Activated T-cell treated with anti-CD3 and anti-CD28 coated beads for 4 hours (primary cell): ENCODE measurements at regions not wholly inside any gene's neighbourhood (a gene's known extent, or its start where the extent isn't known, plus 50 kb on each side); places are given as distances from the start of the nearest gene placed in this dataset.
"Not testable (repeated sequence)": the region's sequence is repeated elsewhere in the genome, so short reads cannot be mapped to it uniquely, and the experiment has no call there.

Experiments
- DNase-seq: peaks from one replicate; pipeline ENCODE4 v3.0.0-alpha.2; 2020

GRCh38 chr12:68984796-68985573 lies 52.0 kb upstream of the CPM start:
- no peak for DNase-seq

DNA sequence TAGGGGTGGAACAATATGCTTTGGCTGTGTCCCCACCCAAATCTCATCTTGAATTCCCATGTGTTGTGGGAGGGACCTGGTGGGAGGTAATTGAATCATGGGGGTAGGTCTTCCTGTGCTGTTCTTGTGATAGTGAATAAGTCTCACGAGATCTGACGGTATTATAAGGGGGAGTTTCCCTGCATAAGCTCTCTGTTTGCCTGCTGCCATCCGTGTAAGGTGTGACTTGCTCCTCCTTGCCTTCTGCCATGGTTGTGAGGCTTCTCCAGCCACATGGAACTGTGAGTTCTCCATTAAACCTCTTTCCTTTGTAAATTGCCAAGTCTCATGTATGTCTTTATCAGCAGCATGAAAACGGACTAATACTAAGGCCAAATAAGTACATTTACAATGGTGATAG lies 64.6 kb upstream of the CPM start:
- DNase-seq = not testable (repeated sequence)

GRCh38 chr12:68998041-68998440 lies 65.1 kb upstream of the CPM start:
- no peak for DNase-seq

- no peak for DNase-seq
Measured at GRCh38 chr12:69000074-69000473, 67.1 kb upstream of the CPM start.

DNA sequence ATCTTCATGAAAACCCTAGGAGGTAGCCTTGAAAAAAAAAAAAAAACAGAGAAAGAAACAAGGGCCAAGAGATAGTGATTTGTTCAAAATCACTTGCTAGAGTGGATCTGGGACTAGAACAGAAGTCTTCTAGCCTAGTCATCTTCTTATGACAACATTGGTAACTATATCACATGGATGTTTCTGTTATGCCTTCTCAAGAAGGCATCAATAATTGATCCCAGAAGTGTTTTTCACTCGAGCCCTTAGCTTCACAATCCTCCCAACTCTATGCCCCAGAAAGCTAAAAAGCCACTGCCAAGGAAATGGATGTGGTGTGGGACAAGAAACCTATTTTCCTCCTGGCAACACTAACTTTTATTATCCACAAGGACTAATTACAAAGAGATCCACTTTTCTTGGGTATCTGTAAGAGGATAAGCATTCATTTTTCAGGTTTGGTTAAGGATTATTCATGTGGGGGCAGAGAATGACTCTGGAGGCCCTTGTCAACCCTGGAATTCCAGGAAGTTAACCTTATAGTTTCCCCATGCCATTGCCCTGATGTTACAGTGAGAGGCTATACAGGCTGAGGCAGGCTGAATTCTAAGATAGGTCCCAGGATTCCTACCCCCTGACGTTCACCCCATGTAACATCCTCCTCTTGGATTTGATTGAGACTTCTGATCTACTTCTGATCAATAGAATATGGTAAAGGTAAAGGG lies 67.7 kb upstream of the CPM start:
- no peak for DNase-seq

GRCh38 chr12:69001251-69001650 lies 68.3 kb upstream of the CPM start:
- DNase-seq = no peak

- no peak for DNase-seq
Measured at GRCh38 chr12:69002969-69003368, 70.0 kb upstream of the CPM start.

DNA sequence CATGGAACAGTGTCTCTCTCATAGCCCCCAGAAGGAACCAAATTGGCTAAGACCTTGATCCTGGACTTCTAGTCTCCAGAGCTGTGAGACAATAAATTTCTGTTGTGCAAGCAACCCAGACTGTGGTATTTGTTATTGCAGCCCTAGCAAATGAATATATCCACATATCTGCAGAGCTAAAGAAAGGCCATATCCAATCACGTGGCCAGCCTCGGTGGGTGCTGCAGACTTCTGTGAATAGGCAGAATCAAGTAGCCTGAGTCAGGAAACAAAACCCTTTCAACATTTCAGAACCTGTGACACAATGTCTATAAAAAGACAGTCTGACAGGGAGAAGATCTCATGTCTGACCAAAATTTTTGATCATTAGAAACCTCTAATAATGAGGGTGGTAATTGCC lies 71.0 kb upstream of the CPM start:
- DNase-seq = no peak

GRCh38 chr12:69007101-69007854 lies 74.3 kb upstream of the CPM start:
- DNase-seq = no peak

- no peak for DNase-seq
Measured at GRCh38 chr12:69007855-69008351, 74.9 kb upstream of the CPM start.

GRCh38 chr12:69008520-69008919 lies 75.5 kb upstream of the CPM start:
- no peak for DNase-seq

DNA sequence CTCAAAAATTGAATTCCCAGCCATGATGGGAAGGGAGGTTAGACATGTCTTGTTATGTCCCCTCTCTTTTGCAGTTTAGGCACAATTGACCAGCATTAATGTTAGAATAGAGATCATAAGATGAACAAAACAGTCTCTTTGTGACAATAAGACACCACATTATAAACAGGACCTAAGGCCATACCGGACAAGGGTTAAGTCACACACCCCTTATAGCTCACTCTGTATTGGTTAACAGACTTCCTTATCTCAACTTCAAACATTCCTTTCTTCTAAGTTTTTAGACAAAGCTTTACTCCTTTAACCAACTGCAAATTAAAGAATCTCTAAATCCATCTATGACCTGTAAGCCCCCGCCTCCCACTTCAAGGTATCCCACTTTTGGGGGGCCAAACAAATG lies 81.1 kb upstream of the CPM start:
- no peak for DNase-seq

- no peak for DNase-seq
Measured at GRCh38 chr12:69015017-69015416, 82.0 kb upstream of the CPM start.

DNA sequence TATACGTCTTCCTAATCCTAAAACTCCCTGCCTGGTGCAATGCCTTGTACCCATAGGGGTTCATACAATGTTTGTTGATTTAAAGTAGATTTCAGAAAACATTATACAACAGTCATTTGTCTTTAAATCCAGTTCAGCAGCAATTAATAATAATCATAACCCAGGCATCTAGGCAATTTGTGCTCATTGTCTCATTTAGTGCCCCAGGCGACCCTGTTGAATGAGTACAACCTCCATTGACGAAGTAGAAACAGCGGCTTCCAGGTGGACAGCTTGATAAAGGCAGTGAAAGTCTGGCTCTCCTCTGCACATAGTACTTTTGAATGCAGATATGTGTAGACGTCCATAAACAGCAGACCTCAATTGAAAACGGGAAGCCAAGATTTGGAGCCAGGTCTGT lies 82.9 kb upstream of the CPM start:
- no peak for DNase-seq

- DNase-seq = no peak
Measured at GRCh38 chr12:69019082-69019481, 86.1 kb upstream of the CPM start.

DNA sequence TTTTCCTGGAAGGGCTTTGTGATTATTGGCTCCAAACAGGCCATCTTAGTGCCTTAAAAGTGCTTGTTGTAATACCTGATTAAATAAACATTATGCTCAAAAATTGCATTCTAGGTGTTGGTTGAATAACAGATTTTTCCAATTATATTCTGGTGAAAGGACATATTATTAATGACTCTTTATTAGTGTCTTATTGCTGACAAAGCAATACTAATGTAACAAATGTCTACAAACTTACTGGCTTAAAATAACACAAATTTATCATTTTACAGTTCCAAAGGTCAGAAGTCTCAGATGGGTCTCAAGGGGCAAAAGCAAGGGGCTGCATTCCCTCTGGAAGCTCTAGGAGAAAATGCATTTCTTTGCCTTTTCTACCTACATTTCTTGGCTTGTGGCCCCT lies 86.9 kb upstream of the CPM start:
- no peak for DNase-seq

GRCh38 chr12:69022674-69023073 lies 89.7 kb upstream of the CPM start:
- DNase-seq = no peak

DNA sequence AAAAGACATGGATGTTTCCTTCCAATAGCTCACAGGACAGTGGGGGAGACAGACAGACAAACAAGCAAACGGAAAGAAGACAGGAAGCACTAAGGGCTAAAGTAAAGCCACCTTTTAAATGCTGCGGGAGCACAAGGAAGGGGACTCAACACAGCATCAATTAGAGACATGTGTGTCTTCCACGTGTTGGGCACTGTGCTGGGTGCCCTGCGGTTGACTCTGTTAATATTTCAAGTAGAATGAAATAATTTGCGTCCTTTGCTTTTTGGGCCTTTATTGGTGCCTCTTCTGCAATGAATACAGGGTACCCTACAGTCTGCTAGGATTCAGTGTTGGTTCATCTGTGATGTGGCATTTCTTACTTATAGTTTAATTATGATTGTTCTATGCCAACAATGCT lies 90.9 kb upstream of the CPM start:
- DNase-seq = no peak

GRCh38 chr12:69024413-69024812 lies 91.4 kb upstream of the CPM start:
- no peak for DNase-seq

DNA sequence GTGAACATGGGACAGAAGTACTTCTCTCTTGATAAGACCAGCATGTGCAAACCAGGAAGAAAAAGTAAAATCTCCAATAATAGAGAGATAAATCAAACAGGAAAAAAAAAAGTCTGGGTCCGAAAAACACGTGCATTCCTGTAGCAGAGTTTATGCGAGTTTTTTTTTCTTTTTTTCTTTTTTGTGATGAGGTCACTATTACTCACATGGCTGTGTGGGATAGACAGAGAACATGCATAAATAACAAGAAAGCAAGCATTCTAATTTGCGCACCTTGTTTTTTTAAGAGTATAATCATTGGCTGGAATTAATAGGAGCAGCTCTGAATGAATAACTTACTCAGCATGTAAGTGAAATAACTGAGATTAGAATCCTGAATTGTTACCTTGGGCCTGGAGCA lies 91.9 kb upstream of the CPM start:
- DNase-seq = no peak

- no peak for DNase-seq
Measured at GRCh38 chr12:69026336-69026735, 93.4 kb upstream of the CPM start.

- no peak for DNase-seq
Measured at GRCh38 chr12:69027411-69027881, 94.5 kb upstream of the CPM start.

- DNase-seq = no peak
Measured at GRCh38 chr12:69028941-69029729, 96.2 kb upstream of the CPM start.
